ENCODE measurements at regions not wholly inside any gene's neighbourhood (a gene's known extent, or its start where the extent isn't known, plus 50 kb on each side); places are given as distances from the start of the nearest gene placed in this dataset.

DNA sequence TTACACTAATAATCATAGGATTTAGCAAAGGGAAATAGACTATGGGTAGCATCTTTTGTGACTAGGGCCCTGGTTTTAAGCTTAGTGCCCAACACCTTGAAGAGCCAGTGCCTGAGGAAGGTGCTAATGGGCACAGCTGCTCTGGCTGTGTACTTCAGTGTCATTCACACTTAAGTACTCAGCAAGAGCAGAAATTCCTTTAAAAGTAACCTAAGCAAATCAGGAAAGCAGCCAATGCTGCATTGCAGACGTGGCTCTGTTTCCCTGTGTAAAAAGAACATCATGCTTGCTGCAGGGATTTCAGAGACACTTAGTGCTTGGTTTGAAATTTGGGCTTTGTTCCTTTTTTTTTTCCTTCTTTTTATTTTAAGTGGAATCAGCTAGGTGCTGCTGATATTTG, 505.4 kb downstream of the SUCLG1 start:
- peaks cover 2% of the 10 kb centered on the region for H3K4me1 ChIP-seq (ENCODE audit: control insufficient read depth, insufficient read depth, low read length)
- no peaks in the 10 kb centered on the region for H3K36me3 ChIP-seq (ENCODE audit: control insufficient read depth in 2 of 2, insufficient read depth in 2 of 2, low read length in 2 of 2)
- no peaks in the 10 kb centered on the region for H3K27me3 ChIP-seq (ENCODE audit: control insufficient read depth in 1 of 2, insufficient read depth in 2 of 2, low read length in 2 of 2)
- no peak overlapping the region for H3K9ac ChIP-seq (ENCODE audit: low read length in 2 of 2)
- no peaks in the 10 kb centered on the region for H3K9me3 ChIP-seq (ENCODE audit: control insufficient read depth in 2 of 2, low read length in 2 of 2)
- no peak overlapping the region for H3K27ac ChIP-seq (ENCODE audit: low read length)
- no peak overlapping the region for H3K4me3 ChIP-seq (ENCODE audit: low read length in 2 of 2)

GRCh38 chr2:83951378-83951947, 507.6 kb downstream of the SUCLG1 start:
- Histone ChIP-seq H3K9ac (ENCODE audit: low read length in 2 of 2) (no peak overlapping the region), H3K4me3 (ENCODE audit: low read length in 2 of 2) (no peak overlapping the region), H3K36me3 (ENCODE audit: control insufficient read depth in 2 of 2, insufficient read depth in 2 of 2, low read length in 2 of 2) (no peaks in the 10 kb centered on the region), H3K27me3 (ENCODE audit: control insufficient read depth in 1 of 2, insufficient read depth in 2 of 2, low read length in 2 of 2) (no peaks in the 10 kb centered on the region), H3K4me1 (ENCODE audit: control insufficient read depth, insufficient read depth, low read length) (peaks cover 2% of the 10 kb centered on the region), H3K9me3 (ENCODE audit: control insufficient read depth in 2 of 2, low read length in 2 of 2) (no peaks in the 10 kb centered on the region), H3K27ac (ENCODE audit: low read length) (no peak overlapping the region)

- Histone ChIP-seq H3K36me3 (ENCODE audit: control insufficient read depth in 2 of 2, insufficient read depth in 2 of 2, low read length in 2 of 2) (no peaks in the 10 kb centered on the region), H3K9ac (ENCODE audit: low read length in 2 of 2) (no peak overlapping the region), H3K4me3 (ENCODE audit: low read length in 2 of 2) (no peak overlapping the region), H3K9me3 (ENCODE audit: control insufficient read depth in 2 of 2, low read length in 2 of 2) (no peaks in the 10 kb centered on the region), H3K27ac (ENCODE audit: low read length) (no peak overlapping the region), H3K4me1 (ENCODE audit: control insufficient read depth, insufficient read depth, low read length) (peaks cover 2% of the 10 kb centered on the region), H3K27me3 (ENCODE audit: control insufficient read depth in 1 of 2, insufficient read depth in 2 of 2, low read length in 2 of 2) (no peaks in the 10 kb centered on the region)
These were observed 509.7 kb downstream of the SUCLG1 start for GRCh38 chr2:83949361-83949760.

- H3K9ac ChIP-seq (ENCODE audit: low read length in 2 of 2), result no peak overlapping the region
- H3K27me3 ChIP-seq (ENCODE audit: control insufficient read depth in 1 of 2, insufficient read depth in 2 of 2, low read length in 2 of 2), result no peaks in the 10 kb centered on the region
- H3K36me3 ChIP-seq (ENCODE audit: control insufficient read depth in 2 of 2, insufficient read depth in 2 of 2, low read length in 2 of 2), result no peaks in the 10 kb centered on the region
- no peak overlapping the region for H3K27ac ChIP-seq (ENCODE audit: low read length)
- H3K9me3 ChIP-seq (ENCODE audit: control insufficient read depth in 2 of 2, low read length in 2 of 2), result no peaks in the 10 kb centered on the region
- no peak overlapping the region for H3K4me3 ChIP-seq (ENCODE audit: low read length in 2 of 2)
- H3K4me1 ChIP-seq (ENCODE audit: control insufficient read depth, insufficient read depth, low read length), result no peaks in the 10 kb centered on the region
These were observed 514.9 kb downstream of the SUCLG1 start for GRCh38 chr2:83944191-83944590.

- H3K36me3 ChIP-seq (ENCODE audit: control insufficient read depth in 2 of 2, insufficient read depth in 2 of 2, low read length in 2 of 2), result no peaks in the 10 kb centered on the region
- H3K9ac ChIP-seq (ENCODE audit: low read length in 2 of 2), result no peak overlapping the region
- H3K9me3 ChIP-seq (ENCODE audit: control insufficient read depth in 2 of 2, low read length in 2 of 2), result no peaks in the 10 kb centered on the region
- H3K4me3 ChIP-seq (ENCODE audit: low read length in 2 of 2), result no peak overlapping the region
- H3K27ac ChIP-seq (ENCODE audit: low read length), result no peak overlapping the region
- no peaks in the 10 kb centered on the region for H3K4me1 ChIP-seq (ENCODE audit: control insufficient read depth, insufficient read depth, low read length)
- no peaks in the 10 kb centered on the region for H3K27me3 ChIP-seq (ENCODE audit: control insufficient read depth in 1 of 2, insufficient read depth in 2 of 2, low read length in 2 of 2)
These were observed 515.8 kb downstream of the SUCLG1 start for GRCh38 chr2:83943265-83943664.

DNA sequence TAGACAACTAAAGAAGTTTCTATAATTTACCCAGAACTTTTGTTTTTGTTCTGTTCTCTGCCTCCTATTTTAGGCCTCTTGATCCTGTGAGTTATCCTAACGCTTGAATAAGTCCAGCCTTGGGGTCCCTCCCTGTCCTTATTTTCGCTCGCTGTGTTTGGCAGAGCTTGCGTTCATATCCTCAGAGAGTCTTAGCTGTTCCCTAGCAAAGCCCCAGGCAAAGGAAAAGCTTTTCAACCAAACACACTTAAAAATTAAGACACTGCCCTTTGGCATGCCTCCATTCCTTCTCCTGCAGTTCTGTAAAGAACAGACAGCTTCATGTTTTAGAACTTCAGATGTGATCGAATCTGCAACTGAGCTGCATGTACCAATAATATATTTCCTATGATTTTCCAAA, 517.2 kb downstream of the SUCLG1 start:
- Histone ChIP-seq H3K36me3 (ENCODE audit: control insufficient read depth in 2 of 2, insufficient read depth in 2 of 2, low read length in 2 of 2) (no peaks in the 10 kb centered on the region), H3K27me3 (ENCODE audit: control insufficient read depth in 1 of 2, insufficient read depth in 2 of 2, low read length in 2 of 2) (no peaks in the 10 kb centered on the region), H3K9me3 (ENCODE audit: control insufficient read depth in 2 of 2, low read length in 2 of 2) (no peaks in the 10 kb centered on the region), H3K4me1 (ENCODE audit: control insufficient read depth, insufficient read depth, low read length) (no peaks in the 10 kb centered on the region), H3K9ac (ENCODE audit: low read length in 2 of 2) (no peak overlapping the region), H3K4me3 (ENCODE audit: low read length in 2 of 2) (no peak overlapping the region), H3K27ac (ENCODE audit: low read length) (no peak overlapping the region)

DNA sequence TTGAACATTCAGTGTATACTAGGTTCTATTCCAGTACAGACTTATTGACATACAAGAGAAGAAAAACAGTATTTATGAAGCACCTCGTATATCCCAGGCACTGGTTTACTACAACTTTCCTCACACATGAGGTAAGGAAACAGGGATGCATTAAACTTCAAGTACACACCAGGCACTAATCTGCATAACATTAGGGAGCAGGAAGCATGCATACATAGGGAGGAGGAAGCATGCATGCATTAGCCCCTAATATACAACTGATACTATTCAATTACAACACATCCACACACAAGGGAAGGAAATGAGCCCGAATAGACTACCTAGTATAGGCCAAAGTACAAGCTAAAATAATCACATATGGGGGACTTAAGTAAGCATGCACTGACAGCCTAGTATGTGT, 525.3 kb downstream of the SUCLG1 start:
- Histone ChIP-seq H3K27ac (ENCODE audit: low read length) (no peak overlapping the region), H3K27me3 (ENCODE audit: control insufficient read depth in 1 of 2, insufficient read depth in 2 of 2, low read length in 2 of 2) (no peaks in the 10 kb centered on the region), H3K4me3 (ENCODE audit: low read length in 2 of 2) (no peak overlapping the region), H3K4me1 (ENCODE audit: control insufficient read depth, insufficient read depth, low read length) (no peaks in the 10 kb centered on the region), H3K9ac (ENCODE audit: low read length in 2 of 2) (no peak overlapping the region), H3K9me3 (ENCODE audit: control insufficient read depth in 2 of 2, low read length in 2 of 2) (no peaks in the 10 kb centered on the region), H3K36me3 (ENCODE audit: control insufficient read depth in 2 of 2, insufficient read depth in 2 of 2, low read length in 2 of 2) (no peaks in the 10 kb centered on the region)

- H3K36me3 ChIP-seq (ENCODE audit: control insufficient read depth in 2 of 2, insufficient read depth in 2 of 2, low read length in 2 of 2), result no peaks in the 10 kb centered on the region
- no peak overlapping the region for H3K9ac ChIP-seq (ENCODE audit: low read length in 2 of 2)
- no peaks in the 10 kb centered on the region for H3K27me3 ChIP-seq (ENCODE audit: control insufficient read depth in 1 of 2, insufficient read depth in 2 of 2, low read length in 2 of 2)
- no peaks in the 10 kb centered on the region for H3K9me3 ChIP-seq (ENCODE audit: control insufficient read depth in 2 of 2, low read length in 2 of 2)
- no peak overlapping the region for H3K27ac ChIP-seq (ENCODE audit: low read length)
- no peak overlapping the region for H3K4me3 ChIP-seq (ENCODE audit: low read length in 2 of 2)
- no peaks in the 10 kb centered on the region for H3K4me1 ChIP-seq (ENCODE audit: control insufficient read depth, insufficient read depth, low read length)
These were observed 535.5 kb downstream of the SUCLG1 start for GRCh38 chr2:83923531-83923930.

GRCh38 chr2:83916559-83916958, 542.5 kb downstream of the SUCLG1 start:
- H3K27me3 ChIP-seq (ENCODE audit: control insufficient read depth in 1 of 2, insufficient read depth in 2 of 2, low read length in 2 of 2), result no peaks in the 10 kb centered on the region
- no peak overlapping the region for H3K4me3 ChIP-seq (ENCODE audit: low read length in 2 of 2)
- no peak overlapping the region for H3K9ac ChIP-seq (ENCODE audit: low read length in 2 of 2)
- no peaks in the 10 kb centered on the region for H3K4me1 ChIP-seq (ENCODE audit: control insufficient read depth, insufficient read depth, low read length)
- no peaks in the 10 kb centered on the region for H3K9me3 ChIP-seq (ENCODE audit: control insufficient read depth in 2 of 2, low read length in 2 of 2)
- H3K36me3 ChIP-seq (ENCODE audit: control insufficient read depth in 2 of 2, insufficient read depth in 2 of 2, low read length in 2 of 2), result no peaks in the 10 kb centered on the region
- no peak overlapping the region for H3K27ac ChIP-seq (ENCODE audit: low read length)

GRCh38 chr2:83915381-83915780, 543.7 kb downstream of the SUCLG1 start:
- no peaks in the 10 kb centered on the region for H3K9me3 ChIP-seq (ENCODE audit: control insufficient read depth in 2 of 2, low read length in 2 of 2)
- H3K4me1 ChIP-seq (ENCODE audit: control insufficient read depth, insufficient read depth, low read length), result no peaks in the 10 kb centered on the region
- H3K27me3 ChIP-seq (ENCODE audit: control insufficient read depth in 1 of 2, insufficient read depth in 2 of 2, low read length in 2 of 2), result no peaks in the 10 kb centered on the region
- H3K27ac ChIP-seq (ENCODE audit: low read length), result no peak overlapping the region
- H3K4me3 ChIP-seq (ENCODE audit: low read length in 2 of 2), result no peak overlapping the region
- H3K9ac ChIP-seq (ENCODE audit: low read length in 2 of 2), result no peak overlapping the region
- H3K36me3 ChIP-seq (ENCODE audit: control insufficient read depth in 2 of 2, insufficient read depth in 2 of 2, low read length in 2 of 2), result no peaks in the 10 kb centered on the region

- H3K27ac ChIP-seq (ENCODE audit: low read length), result no peak overlapping the region
- H3K36me3 ChIP-seq (ENCODE audit: control insufficient read depth in 2 of 2, insufficient read depth in 2 of 2, low read length in 2 of 2), result no peaks in the 10 kb centered on the region
- no peaks in the 10 kb centered on the region for H3K4me1 ChIP-seq (ENCODE audit: control insufficient read depth, insufficient read depth, low read length)
- H3K9ac ChIP-seq (ENCODE audit: low read length in 2 of 2), result no peak overlapping the region
- H3K9me3 ChIP-seq (ENCODE audit: control insufficient read depth in 2 of 2, low read length in 2 of 2), result peaks cover 4 to 5% of the 10 kb centered on the region in 2 donors
- H3K4me3 ChIP-seq (ENCODE audit: low read length in 2 of 2), result no peak overlapping the region
- no peaks in the 10 kb centered on the region for H3K27me3 ChIP-seq (ENCODE audit: control insufficient read depth in 1 of 2, insufficient read depth in 2 of 2, low read length in 2 of 2)
These were observed 550.3 kb downstream of the SUCLG1 start for GRCh38 chr2:83908750-83909149.

All from stomach smooth muscle (tissue), 2 donors.